ENCODE measurements at regions not wholly inside any gene's neighbourhood (a gene's known extent, or its start where the extent isn't known, plus 50 kb on each side); places are given as distances from the start of the nearest gene placed in this dataset.
"Not testable (repeated sequence)": the region's sequence is repeated elsewhere in the genome, so short reads cannot be mapped to it uniquely, and the experiment has no call there.

DNA sequence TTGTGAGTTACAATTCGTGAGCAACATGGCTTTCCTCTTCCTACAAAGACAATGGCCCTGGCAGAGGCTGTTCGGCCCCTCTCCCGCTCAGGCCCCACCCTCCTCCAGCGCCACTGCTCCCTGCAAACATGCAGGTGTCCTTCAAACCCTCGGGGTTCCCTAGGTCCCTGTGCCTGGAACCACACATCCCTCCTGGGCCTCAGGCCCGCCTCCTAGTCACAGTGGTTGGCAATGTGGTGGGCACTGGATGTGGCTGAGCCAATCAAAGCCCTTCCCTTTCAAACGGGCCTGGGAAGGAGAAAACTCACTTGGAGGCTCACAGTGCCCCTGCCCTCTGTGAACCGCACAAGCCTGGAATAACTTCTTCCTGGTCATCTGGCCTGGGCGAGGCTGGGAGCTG is 147.2 kb downstream of the TFAP2C start:
- ChIA-PET POLR2A (no interaction called here), CTCF (no interaction called here)
- TF ChIP-seq FOXK2 (IDR thresholded peaks at IDR 0.05): no peak
- no peak for TF ChIP-seq FOXM1 (IDR thresholded peaks at IDR 0.05; ENCODE audit: borderline replicate concordance)
- TF ChIP-seq SP1 (IDR thresholded peaks at IDR 0.05): no peak
- TF ChIP-seq, protein P1, sequence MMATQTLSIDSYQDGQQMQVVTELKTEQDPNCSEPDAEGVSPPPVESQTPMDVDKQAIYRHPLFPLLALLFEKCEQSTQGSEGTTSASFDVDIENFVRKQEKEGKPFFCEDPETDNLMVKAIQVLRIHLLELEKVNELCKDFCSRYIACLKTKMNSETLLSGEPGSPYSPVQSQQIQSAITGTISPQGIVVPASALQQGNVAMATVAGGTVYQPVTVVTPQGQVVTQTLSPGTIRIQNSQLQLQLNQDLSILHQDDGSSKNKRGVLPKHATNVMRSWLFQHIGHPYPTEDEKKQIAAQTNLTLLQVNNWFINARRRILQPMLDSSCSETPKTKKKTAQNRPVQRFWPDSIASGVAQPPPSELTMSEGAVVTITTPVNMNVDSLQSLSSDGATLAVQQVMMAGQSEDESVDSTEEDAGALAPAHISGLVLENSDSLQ (IDR thresholded peaks at IDR 0.05): no peak
- TF ChIP-seq BHLHE40 (IDR thresholded peaks at IDR 0.05; ENCODE audit: borderline replicate concordance): no peak
- no peak for TF ChIP-seq L3MBTL2 (conservative IDR thresholded peaks at IDR 0.05)
- DNase-seq (ENCODE audit: extremely low spot score): no peak

DNA sequence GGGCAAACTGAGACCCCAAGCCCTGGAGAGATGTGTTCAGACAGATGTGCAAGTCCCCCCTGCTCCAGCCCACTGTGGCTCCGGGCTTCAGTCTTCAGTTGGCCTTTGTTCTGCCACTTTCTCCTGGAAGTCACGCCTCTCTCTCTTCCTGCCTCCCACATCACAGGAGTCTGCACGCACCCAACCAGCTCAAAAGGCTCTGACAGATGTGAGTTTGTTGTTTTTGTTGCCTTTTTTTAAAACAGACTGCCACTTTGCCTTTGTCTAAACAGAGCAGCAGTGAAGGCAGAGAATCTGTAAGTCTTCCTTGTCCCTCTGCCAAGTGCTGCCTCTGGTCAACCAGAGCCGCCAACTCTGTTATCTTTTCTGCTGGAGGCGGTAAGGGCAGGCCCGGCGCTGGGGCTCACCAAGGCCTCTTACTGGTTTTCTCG is 149.7 kb downstream of the TFAP2C start:
- DNase-seq (ENCODE audit: extremely low spot score): no peak
- TF ChIP-seq ZNF384 (IDR thresholded peaks at IDR 0.05): no peak
- TF ChIP-seq SP1 (IDR thresholded peaks at IDR 0.05): no peak
- no peak for TF ChIP-seq ARNT (IDR thresholded peaks at IDR 0.05)
- no peak for TF ChIP-seq FOXA1 (IDR thresholded peaks at IDR 0.05)
- no peak for TF ChIP-seq CTBP1 (IDR thresholded peaks at IDR 0.05; ENCODE audit: borderline replicate concordance)
- TF ChIP-seq L3MBTL2 (conservative IDR thresholded peaks at IDR 0.05): no peak
- no peak for TF ChIP-seq LEF1 (IDR thresholded peaks at IDR 0.05; ENCODE audit: borderline replicate concordance)
- no peak for TF ChIP-seq NFRKB (IDR thresholded peaks at IDR 0.05)
- no peak for TF ChIP-seq FOXM1 (IDR thresholded peaks at IDR 0.05; ENCODE audit: borderline replicate concordance)
- TF ChIP-seq HDGF (IDR thresholded peaks at IDR 0.05; ENCODE audit: borderline replicate concordance): no peak
- TF ChIP-seq BHLHE40 (IDR thresholded peaks at IDR 0.05; ENCODE audit: borderline replicate concordance): no peak
- no peak for TF ChIP-seq FOXK2 (IDR thresholded peaks at IDR 0.05)
- TF ChIP-seq ELF4 (IDR thresholded peaks at IDR 0.05): no peak
- no peak for TF ChIP-seq SUZ12 (IDR thresholded peaks at IDR 0.05)
- TF ChIP-seq, protein P1 (IDR thresholded peaks at IDR 0.05): no peak
- TF ChIP-seq TARDBP (IDR thresholded peaks at IDR 0.05): no peak
- POLR2A ChIA-PET: no interaction called here
- CTCF ChIA-PET: no interaction called here

DNA sequence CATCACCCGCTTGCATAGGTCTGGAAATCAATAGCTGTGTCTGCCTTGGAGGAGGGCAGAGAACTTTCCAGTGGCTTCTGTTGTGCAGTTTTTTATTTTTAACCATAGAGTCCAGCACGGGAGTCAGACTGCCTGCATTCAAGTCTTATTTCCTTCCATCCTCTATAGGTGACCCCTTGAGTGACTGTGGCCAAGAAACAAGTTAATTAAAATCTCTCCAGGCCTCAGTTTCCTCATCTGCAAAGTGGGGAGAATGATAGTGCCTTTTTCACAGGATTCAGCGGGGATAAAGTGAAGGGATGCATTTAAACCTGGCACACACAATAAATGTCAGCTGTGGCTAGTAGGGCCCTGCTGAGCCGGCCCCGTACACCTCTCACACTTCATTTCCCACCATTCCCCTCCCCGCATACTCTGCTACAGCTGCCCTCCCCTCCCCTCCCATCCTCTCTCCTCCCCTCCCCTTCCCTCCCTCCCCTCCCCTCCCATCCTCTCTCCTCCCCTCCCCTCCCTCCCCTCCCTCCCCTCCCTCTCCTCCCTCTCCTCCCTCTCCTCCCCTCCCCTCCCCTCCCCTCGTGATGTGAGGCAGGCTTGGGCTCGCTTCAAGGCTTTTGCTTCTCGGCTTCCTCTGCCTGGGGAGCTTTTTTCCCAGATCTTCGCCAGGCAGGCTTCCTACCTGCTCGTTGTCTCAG is 150.5 kb downstream of the TFAP2C start:
- DNase-seq (ENCODE audit: extremely low spot score): no peak
- POLR2A ChIA-PET: no interaction called here
- CTCF ChIA-PET: no interaction called here
- no peak for TF ChIP-seq TARDBP (IDR thresholded peaks at IDR 0.05)
- TF ChIP-seq, protein P1 (IDR thresholded peaks at IDR 0.05): no peak
- no peak for TF ChIP-seq LEF1 (IDR thresholded peaks at IDR 0.05; ENCODE audit: borderline replicate concordance)
- no peak for TF ChIP-seq CTBP1 (IDR thresholded peaks at IDR 0.05; ENCODE audit: borderline replicate concordance)
- no peak for TF ChIP-seq SP1 (IDR thresholded peaks at IDR 0.05)
- TF ChIP-seq FOXA1 (IDR thresholded peaks at IDR 0.05): no peak
- TF ChIP-seq L3MBTL2 (conservative IDR thresholded peaks at IDR 0.05): no peak

DNA sequence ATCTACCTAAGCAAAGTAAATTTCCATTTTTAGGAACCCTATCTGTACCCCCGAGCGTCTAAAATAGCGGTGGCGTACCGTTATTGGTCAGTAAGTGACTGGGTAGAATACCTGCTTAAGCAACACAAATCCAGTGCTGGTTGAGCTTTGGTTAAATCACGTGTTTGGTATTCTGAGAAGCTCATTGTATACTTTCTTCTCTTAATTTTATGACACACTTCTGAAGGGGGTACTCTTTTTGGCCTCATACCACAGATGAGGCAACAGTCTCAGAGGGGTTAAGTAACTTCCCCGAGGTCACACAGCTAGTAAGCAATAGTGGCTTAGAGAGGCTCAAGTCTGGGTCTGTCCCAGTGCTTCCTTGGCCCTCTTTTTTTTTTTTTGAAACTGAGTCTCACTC is 151.2 kb downstream of the TFAP2C start:
- ChIA-PET POLR2A (no interaction called here), CTCF (no interaction called here)
- DNase-seq (ENCODE audit: extremely low spot score): no peak
- TF ChIP-seq BHLHE40 (IDR thresholded peaks at IDR 0.05; ENCODE audit: borderline replicate concordance) (no peak), TARDBP (IDR thresholded peaks at IDR 0.05) (no peak), SUZ12 (IDR thresholded peaks at IDR 0.05) (no peak), FOXM1 (IDR thresholded peaks at IDR 0.05; ENCODE audit: borderline replicate concordance) (no peak), CTBP1 (IDR thresholded peaks at IDR 0.05; ENCODE audit: borderline replicate concordance) (no peak), SP1 (IDR thresholded peaks at IDR 0.05) (no peak), ELF4 (IDR thresholded peaks at IDR 0.05) (no peak), FOXA1 (IDR thresholded peaks at IDR 0.05) (no peak), HDGF (IDR thresholded peaks at IDR 0.05; ENCODE audit: borderline replicate concordance) (no peak)

DNA sequence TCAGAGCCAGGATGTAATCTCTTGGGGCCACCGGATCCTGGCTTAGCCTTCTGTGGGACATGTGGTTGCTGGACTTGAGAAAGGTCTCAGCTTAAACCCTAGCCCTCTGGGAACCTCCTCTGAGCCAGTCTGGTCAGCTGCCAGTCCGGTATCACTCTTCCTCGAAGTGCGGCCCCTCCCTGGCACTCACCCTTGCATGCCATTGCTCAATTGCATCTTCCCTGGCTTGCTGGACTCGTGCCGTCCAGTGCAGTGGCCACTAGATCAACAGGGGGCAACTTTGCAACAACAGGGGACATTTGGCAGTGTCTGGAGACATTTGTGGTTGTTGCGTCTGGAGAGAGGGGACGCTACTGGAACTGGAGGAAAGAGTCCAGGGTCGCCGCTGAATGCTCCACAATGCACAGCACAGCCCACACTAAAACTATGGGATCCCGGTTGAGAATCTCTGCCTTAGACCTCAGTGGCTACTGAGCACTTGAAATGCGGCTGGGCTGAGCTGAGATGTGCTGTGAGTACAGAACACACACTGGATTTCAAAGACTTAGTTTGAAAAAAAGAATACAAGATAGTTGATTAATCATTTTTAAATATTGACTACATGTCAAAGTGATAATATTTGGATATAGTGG is 152.1 kb downstream of the TFAP2C start:
- TF ChIP-seq ZNF384 (IDR thresholded peaks at IDR 0.05) (no peak), SUZ12 (IDR thresholded peaks at IDR 0.05) (no peak), NFRKB (IDR thresholded peaks at IDR 0.05) (no peak), CTBP1 (IDR thresholded peaks at IDR 0.05; ENCODE audit: borderline replicate concordance) (no peak), TARDBP (IDR thresholded peaks at IDR 0.05) (no peak), FOXM1 (IDR thresholded peaks at IDR 0.05; ENCODE audit: borderline replicate concordance) (no peak), HDGF (IDR thresholded peaks at IDR 0.05; ENCODE audit: borderline replicate concordance) (no peak), LEF1 (IDR thresholded peaks at IDR 0.05; ENCODE audit: borderline replicate concordance) (no peak), FOXA1 (IDR thresholded peaks at IDR 0.05) (no peak), BHLHE40 (IDR thresholded peaks at IDR 0.05; ENCODE audit: borderline replicate concordance) (no peak), ELF4 (IDR thresholded peaks at IDR 0.05) (no peak), L3MBTL2 (conservative IDR thresholded peaks at IDR 0.05) (no peak), ARNT (IDR thresholded peaks at IDR 0.05) (no peak), FOXK2 (IDR thresholded peaks at IDR 0.05) (no peak), SP1 (IDR thresholded peaks at IDR 0.05) (no peak)
- TF ChIP-seq, protein P1 (IDR thresholded peaks at IDR 0.05): no peak
- CTCF ChIA-PET: no interaction called here
- DNase-seq (ENCODE audit: extremely low spot score): no peak
- POLR2A ChIA-PET: no interaction called here

DNA sequence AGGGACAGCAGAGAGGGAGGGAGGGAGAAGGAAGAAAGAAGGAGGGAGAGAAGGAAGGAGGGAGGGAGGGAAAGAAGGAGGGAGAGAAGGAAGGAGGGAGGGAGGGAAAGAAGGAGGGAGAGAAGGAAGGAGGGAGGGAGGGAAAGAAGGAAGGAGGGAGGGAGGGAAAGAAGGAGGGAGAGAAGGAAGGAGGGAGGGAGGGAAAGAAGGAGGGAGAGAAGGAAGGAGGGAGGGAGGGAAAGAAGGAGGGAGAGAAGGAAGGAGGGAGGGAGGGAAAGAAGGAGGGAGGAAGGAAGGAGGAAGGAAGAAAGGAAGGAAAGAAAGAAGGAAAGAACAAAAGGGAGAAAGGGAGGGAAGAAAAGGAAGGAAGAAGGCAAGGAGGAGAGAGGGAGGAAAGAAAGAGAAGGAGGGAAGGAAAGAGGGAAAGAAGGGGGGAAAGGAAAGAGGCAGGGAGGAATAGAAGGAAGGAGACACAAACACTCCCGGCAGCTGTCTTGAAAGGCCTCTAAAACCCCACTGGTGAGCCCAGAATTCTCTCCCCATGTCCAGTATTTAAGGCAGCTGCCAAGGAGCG is 153.0 kb downstream of the TFAP2C start:
- CTCF ChIA-PET; POLR2A ChIA-PET; DNase-seq (ENCODE audit: extremely low spot score): not testable (repeated sequence)

DNA sequence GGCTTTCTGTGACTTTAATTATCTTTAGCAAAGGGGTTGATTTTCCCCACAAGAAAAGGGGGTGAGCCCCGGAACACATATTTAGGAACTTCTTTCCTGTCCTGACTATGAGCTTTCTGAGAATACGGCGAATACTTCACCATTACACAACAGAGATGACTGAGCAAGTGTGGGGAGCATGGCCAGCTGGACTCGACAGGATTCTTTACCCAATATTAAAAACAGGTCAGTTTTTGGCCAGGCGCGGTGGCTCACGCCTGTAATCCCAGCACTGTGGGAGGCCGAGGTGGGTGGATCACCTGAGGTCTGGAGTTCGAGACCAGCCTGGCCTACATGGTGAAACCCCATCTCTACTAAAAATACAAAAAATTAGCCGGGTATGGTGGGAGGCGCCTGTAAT is 153.7 kb downstream of the TFAP2C start:
- CTCF ChIA-PET; DNase-seq (ENCODE audit: extremely low spot score); POLR2A ChIA-PET: not testable (repeated sequence)

All from HEK293T (cell line).